ENCODE measurements at regions not wholly inside any gene's neighbourhood (a gene's known extent, or its start where the extent isn't known, plus 50 kb on each side); places are given as distances from the start of the nearest gene placed in this dataset.
"Not testable (repeated sequence)": the region's sequence is repeated elsewhere in the genome, so short reads cannot be mapped to it uniquely, and the experiment has no call there.

DNA sequence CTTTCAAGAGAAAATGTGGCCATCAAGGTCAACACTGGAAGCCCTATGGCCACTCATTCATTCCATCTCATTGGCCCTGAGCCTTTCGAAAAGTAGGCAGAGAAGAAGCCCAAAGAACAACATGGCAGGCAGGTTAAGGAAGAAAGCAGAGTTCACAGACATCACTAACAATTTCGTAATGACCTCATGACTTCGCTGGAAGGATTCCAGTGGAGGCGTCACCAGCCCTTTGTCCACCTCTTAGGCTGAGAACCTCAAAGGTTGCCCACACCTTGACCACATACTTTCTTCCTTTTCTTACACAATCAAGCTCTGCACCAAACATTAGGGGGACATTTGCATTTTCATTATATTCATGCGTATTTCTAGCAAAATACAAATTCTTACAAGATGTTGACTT lies 252.4 kb upstream of the PLGLB2 start:
- TF ChIP-seq EZH2 (IDR thresholded peaks at IDR 0.05; ENCODE audit: insufficient read depth, poor library complexity, severe bottlenecking); EZH2phosphoT487 (IDR thresholded peaks at IDR 0.05; ENCODE audit: insufficient read depth, low read depth): not testable (repeated sequence)
